NCI-H2196 (cell line): ENCODE measurements at regions not wholly inside any gene's neighbourhood (a gene's known extent, or its start where the extent isn't known, plus 50 kb on each side); places are given as distances from the start of the nearest gene placed in this dataset.

ENCODE experiments used
- DNase-seq: peaks from one replicate; lab custom pipeline; 2025; ENCODE audit not compliant: unreplicated experiment; lab: John Stamatoyannopoulos, UW

GRCh38 chr4:53653484-53654053 lies 62.3 kb upstream of the LNX1 start:
- no peak for DNase-seq

- DNase-seq: no peak
Measured at GRCh38 chr4:53651156-53651735, 60.0 kb upstream of the LNX1 start.

- no peak for DNase-seq
Measured at GRCh38 chr4:53649357-53649756, 58.1 kb upstream of the LNX1 start.

GRCh38 chr4:53647547-53647946 lies 56.3 kb upstream of the LNX1 start:
- no peak for DNase-seq

- DNase-seq: no peak
Measured at GRCh38 chr4:53646795-53647194, 55.5 kb upstream of the LNX1 start.

- DNase-seq: no peak
Measured at GRCh38 chr4:53645108-53645507, 53.8 kb upstream of the LNX1 start.

- DNase-seq: peak; percentile 10
Measured at GRCh38 chr4:53644607-53645006, 53.3 kb upstream of the LNX1 start.
